ENCODE measurements at regions not wholly inside any gene's neighbourhood (a gene's known extent, or its start where the extent isn't known, plus 50 kb on each side); places are given as distances from the start of the nearest gene placed in this dataset.

DNA sequence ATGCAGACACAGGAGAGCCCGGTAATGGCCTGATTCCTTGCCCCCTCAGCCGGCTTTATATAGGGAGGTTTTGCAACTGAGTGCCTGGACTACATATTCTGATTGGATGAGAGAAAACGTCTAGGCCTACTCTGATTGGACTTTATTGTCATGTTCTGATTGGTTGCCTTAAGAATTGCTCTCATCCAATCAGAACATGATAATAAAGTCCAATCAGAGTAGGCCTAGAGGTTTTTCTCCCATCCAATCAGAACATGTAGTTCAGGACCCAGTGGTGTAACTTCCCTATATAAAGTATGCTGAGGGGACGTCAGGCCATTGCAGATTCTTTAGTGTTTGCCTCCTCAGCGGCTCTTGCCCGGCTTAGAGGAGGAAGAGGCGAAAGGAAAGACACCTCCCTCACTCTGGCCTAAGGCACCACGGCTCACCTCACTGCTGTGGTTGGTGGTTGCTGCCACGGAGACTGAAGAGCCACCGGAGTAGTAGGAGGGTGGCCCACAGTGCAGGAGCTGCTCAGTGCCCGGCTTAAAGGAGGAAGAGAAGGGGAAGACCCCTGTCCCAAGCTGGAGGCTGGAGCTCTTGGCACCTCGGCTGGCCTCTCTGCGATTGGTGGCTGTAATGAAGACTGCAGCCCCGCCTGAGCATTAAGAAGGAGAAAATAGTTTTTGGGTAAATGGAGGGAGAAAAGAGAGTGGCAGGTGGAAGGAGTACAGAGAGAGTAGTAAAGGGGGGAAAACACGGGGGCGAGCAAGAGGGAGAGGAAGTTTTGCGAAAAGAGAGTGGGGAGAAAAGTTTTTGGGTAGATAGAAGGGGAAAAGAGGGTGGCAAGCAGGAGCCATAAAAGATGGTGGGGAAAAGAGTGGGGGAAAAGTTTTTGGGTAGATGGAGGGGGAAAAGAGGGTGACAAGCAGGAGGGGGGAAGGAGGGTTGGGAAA, 116.7 kb upstream of the SERPIND1 start:
- no peak for TF ChIP-seq SIN3A (IDR thresholded peaks at IDR 0.05; ENCODE audit: borderline replicate concordance, insufficient read depth, low read depth, low read length)
- TF ChIP-seq, protein P1, sequence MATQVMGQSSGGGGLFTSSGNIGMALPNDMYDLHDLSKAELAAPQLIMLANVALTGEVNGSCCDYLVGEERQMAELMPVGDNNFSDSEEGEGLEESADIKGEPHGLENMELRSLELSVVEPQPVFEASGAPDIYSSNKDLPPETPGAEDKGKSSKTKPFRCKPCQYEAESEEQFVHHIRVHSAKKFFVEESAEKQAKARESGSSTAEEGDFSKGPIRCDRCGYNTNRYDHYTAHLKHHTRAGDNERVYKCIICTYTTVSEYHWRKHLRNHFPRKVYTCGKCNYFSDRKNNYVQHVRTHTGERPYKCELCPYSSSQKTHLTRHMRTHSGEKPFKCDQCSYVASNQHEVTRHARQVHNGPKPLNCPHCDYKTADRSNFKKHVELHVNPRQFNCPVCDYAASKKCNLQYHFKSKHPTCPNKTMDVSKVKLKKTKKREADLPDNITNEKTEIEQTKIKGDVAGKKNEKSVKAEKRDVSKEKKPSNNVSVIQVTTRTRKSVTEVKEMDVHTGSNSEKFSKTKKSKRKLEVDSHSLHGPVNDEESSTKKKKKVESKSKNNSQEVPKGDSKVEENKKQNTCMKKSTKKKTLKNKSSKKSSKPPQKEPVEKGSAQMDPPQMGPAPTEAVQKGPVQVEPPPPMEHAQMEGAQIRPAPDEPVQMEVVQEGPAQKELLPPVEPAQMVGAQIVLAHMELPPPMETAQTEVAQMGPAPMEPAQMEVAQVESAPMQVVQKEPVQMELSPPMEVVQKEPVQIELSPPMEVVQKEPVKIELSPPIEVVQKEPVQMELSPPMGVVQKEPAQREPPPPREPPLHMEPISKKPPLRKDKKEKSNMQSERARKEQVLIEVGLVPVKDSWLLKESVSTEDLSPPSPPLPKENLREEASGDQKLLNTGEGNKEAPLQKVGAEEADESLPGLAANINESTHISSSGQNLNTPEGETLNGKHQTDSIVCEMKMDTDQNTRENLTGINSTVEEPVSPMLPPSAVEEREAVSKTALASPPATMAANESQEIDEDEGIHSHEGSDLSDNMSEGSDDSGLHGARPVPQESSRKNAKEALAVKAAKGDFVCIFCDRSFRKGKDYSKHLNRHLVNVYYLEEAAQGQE (IDR thresholded peaks at IDR 0.05; ENCODE audit: insufficient read depth in 1 of 2, low read depth in 2 of 2, low read length in 1 of 2) = no peak
- TF ChIP-seq, protein P2, sequence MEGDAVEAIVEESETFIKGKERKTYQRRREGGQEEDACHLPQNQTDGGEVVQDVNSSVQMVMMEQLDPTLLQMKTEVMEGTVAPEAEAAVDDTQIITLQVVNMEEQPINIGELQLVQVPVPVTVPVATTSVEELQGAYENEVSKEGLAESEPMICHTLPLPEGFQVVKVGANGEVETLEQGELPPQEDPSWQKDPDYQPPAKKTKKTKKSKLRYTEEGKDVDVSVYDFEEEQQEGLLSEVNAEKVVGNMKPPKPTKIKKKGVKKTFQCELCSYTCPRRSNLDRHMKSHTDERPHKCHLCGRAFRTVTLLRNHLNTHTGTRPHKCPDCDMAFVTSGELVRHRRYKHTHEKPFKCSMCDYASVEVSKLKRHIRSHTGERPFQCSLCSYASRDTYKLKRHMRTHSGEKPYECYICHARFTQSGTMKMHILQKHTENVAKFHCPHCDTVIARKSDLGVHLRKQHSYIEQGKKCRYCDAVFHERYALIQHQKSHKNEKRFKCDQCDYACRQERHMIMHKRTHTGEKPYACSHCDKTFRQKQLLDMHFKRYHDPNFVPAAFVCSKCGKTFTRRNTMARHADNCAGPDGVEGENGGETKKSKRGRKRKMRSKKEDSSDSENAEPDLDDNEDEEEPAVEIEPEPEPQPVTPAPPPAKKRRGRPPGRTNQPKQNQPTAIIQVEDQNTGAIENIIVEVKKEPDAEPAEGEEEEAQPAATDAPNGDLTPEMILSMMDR (IDR thresholded peaks at IDR 0.05) = no peak
- no peak for TF ChIP-seq POLR2AphosphoS5 (IDR thresholded peaks at IDR 0.05; ENCODE audit: low read depth, low read length)
- TF ChIP-seq TCF7L2 (IDR thresholded peaks at IDR 0.05; ENCODE audit: low read depth, low read length) = no peak
- ChIA-PET POLR2A (no interaction called here), CTCF (no interaction called here)
- BruUV-seq (replicated peaks) = no TSS peak
- in situ Hi-C loops (cut with HindIII; ENCODE audit: low pct_unique_long_range_greater_than_20kb, low sequenced_read_pairs) = no loop called here
- H3K9me3 ChIP-seq (ENCODE audit: control insufficient read depth, insufficient read depth, low read depth, low read length) = no peaks in the 10 kb centered on the region
- peaks cover 8% of the 10 kb centered on the region for H3K27me3 ChIP-seq (ENCODE audit: control insufficient read depth, insufficient read depth, low read length)
- DNase-seq (ENCODE audit: low read depth, low spot score) (no peak), ATAC-seq (peak; percentile 38; the same call in 1 of the 2 replicates)
- no peak overlapping the region for H3K27ac ChIP-seq (ENCODE audit: low read length)
- intact Hi-C loops (cut with micrococcal nuclease; ENCODE audit: unreplicated experiment) = no loop called here
- no peaks in the 10 kb centered on the region for H3K36me3 ChIP-seq (ENCODE audit: control insufficient read depth, insufficient read depth, low read length)
- no peaks in the 10 kb centered on the region for H3K4me1 ChIP-seq (ENCODE audit: control insufficient read depth, insufficient read depth, low read length)
- no peak overlapping the region for H3K4me3 ChIP-seq (ENCODE audit: low read depth in 2 of 2, low read length in 2 of 2)
